Coronary artery (tissue), 2 donors: ENCODE measurements at regions not wholly inside any gene's neighbourhood (a gene's known extent, or its start where the extent isn't known, plus 50 kb on each side); places are given as distances from the start of the nearest gene placed in this dataset.

Experiments
- DNase-seq: peaks from one replicate; pipeline ENCODE4 v3.0.0-alpha.2; 2017; ENCODE audit warnings: low spot score
- H3K27ac ChIP-seq, 2 donors: fragments of 200-600 bp; sonication (generic); one replicate each; pipeline ENCODE4 v1.5.1; 2016 to 2019
- H3K4me3 ChIP-seq: fragments of 200-600 bp; sonication (generic); 2 replicates; pipeline ENCODE4 v1.5.1; 2016; ENCODE audit warnings: mild to moderate bottlenecking, moderate library complexity
- TF ChIP-seq, protein P1 (sequence below): fragments of 200-600 bp; sonication (generic); IDR thresholded peaks from one replicate; pipeline ENCODE4 v1.5.1; 2019; ENCODE audit warnings: antibody characterized with exemption

- H3K4me3 ChIP-seq: no peak overlapping the region
- H3K27ac ChIP-seq: no peak overlapping the region
- TF ChIP-seq, protein P1, sequence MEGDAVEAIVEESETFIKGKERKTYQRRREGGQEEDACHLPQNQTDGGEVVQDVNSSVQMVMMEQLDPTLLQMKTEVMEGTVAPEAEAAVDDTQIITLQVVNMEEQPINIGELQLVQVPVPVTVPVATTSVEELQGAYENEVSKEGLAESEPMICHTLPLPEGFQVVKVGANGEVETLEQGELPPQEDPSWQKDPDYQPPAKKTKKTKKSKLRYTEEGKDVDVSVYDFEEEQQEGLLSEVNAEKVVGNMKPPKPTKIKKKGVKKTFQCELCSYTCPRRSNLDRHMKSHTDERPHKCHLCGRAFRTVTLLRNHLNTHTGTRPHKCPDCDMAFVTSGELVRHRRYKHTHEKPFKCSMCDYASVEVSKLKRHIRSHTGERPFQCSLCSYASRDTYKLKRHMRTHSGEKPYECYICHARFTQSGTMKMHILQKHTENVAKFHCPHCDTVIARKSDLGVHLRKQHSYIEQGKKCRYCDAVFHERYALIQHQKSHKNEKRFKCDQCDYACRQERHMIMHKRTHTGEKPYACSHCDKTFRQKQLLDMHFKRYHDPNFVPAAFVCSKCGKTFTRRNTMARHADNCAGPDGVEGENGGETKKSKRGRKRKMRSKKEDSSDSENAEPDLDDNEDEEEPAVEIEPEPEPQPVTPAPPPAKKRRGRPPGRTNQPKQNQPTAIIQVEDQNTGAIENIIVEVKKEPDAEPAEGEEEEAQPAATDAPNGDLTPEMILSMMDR: no peak
- no peak for DNase-seq
Observed at GRCh38 chr13:31923134-31923763, 108.3 kb upstream of the FRY start.

- Histone ChIP-seq H3K4me3 (no peak overlapping the region), H3K27ac (no peak overlapping the region)
- TF ChIP-seq, protein P1: no peak
- DNase-seq: no peak
Observed at GRCh38 chr13:31925079-31925478, 106.5 kb upstream of the FRY start.

GRCh38 chr13:31927219-31927653 is 104.3 kb upstream of the FRY start:
- Histone ChIP-seq H3K27ac (no peak overlapping the region), H3K4me3 (no peak overlapping the region)
- no peak for DNase-seq
- TF ChIP-seq, protein P1: no peak

GRCh38 chr13:31929031-31929770 is 102.4 kb upstream of the FRY start:
- TF ChIP-seq, protein P1: no peak
- H3K27ac ChIP-seq: no peak overlapping the region
- H3K4me3 ChIP-seq: no peak overlapping the region
- no peak for DNase-seq

- no peak overlapping the region for H3K27ac ChIP-seq
- DNase-seq: no peak
- TF ChIP-seq, protein P1: no peak
- H3K4me3 ChIP-seq: no peak overlapping the region
Observed at GRCh38 chr13:31930490-31930889, 101.1 kb upstream of the FRY start.

DNA sequence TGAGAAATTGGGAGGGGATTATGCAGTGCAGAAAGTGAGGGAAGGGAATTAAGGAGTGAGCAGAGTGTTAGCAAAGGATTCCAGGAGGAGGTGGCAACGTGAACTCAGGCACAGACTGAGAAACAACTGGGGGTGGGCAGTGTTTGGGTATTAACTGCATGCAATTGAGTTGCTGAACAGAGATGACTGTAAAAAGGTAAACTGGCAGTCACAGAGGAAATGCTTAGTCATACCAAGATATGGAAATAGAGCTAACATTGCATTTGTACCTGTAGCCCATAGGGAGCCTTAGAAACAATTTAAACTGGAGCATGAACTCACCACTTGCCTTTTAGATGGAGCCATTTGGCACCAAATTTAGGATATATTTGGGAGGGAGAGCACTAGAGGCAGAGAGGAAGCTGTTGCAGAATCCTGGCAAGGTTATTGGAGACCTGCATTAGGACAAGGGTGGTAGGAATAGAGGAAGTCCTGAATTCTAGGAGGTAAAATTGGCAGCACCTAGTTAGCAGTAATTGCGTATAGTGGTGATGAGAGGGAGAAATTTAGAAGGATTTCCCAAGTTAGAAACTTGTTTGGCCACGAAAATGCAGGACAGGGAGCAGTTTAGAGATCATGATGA is 100.6 kb upstream of the FRY start:
- TF ChIP-seq, protein P1: no peak
- DNase-seq: no peak
- H3K4me3 ChIP-seq: no peak overlapping the region
- H3K27ac ChIP-seq: no peak overlapping the region
